HG02588 (cell line): ENCODE measurements at regions not wholly inside any gene's neighbourhood (a gene's known extent, or its start where the extent isn't known, plus 50 kb on each side); places are given as distances from the start of the nearest gene placed in this dataset.

Source experiments
- ATAC-seq: cut with Tn5 transposase; IDR thresholded peaks from one replicate; pipeline ENCODE4 v1.9.1; 2021; ENCODE audit warnings: mild to moderate bottlenecking, moderate library complexity; ENCODE audit not compliant: unreplicated experiment

DNA sequence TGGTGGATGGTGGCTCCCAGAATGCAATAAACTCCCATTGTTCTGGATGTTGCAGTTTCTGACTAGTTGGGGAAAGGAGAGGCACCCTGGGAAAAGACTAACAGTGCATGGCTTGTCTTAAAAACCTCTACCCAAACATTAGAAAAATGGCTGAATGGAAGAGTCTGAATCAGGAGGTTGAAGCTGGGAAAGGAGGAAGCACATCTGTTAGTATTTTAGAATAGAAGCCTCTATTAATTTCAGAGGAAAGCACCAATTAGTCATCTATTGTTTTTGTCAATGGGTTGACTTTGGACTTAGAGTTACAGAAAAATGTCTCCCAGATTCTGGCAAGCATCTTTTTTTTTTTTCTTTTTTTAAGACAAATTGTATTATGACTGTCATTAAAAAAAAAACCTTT, 56.1 kb upstream of the ELMO1 start:
- no peak for ATAC-seq

DNA sequence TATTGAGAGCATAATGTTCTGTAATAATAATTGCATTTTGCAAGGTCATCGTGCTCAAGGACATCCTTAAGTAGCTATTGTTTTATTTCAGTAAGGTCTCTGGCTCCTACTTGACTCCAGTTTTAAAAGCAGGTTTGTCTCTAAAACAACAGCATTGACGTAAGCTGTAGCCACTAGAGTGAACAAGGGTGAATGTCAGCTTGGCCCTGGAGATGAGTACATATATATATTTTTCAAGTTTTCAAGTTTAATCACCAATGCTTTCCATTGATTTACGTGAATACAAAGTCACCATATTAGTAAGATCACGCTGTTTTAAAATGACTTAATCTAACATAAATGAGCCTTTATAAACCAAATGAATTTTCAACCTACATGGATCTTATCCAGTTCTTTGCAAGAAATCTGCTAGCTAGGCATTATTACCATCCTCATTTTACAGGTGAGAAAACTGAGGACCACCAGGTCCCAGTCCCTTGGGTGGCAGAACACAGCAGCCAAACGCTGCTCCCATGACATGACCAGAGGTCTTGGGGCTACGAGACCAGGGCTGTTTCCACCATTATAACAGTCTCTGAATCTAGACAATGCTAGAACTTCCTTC, 57.2 kb upstream of the ELMO1 start:
- no peak for ATAC-seq

DNA sequence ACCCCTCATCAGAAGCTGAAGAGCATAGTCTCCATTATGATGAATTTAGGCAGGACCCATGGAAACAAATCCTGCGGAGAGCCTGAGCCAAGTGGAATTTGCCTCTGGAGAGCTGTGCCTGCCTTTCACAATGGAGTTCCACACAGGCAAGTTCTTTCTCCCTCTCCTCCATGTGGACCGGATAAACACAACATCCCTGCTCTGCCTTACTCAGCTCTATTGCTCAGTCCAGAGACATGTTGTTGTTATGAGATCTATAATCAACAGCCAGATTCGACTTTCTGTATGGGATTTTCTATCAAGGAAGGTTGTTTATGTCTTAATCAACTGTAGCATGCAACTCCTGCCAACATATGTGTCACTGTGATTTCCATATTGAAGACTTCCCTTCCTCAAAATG, 59.5 kb upstream of the ELMO1 start:
- ATAC-seq = no peak

DNA sequence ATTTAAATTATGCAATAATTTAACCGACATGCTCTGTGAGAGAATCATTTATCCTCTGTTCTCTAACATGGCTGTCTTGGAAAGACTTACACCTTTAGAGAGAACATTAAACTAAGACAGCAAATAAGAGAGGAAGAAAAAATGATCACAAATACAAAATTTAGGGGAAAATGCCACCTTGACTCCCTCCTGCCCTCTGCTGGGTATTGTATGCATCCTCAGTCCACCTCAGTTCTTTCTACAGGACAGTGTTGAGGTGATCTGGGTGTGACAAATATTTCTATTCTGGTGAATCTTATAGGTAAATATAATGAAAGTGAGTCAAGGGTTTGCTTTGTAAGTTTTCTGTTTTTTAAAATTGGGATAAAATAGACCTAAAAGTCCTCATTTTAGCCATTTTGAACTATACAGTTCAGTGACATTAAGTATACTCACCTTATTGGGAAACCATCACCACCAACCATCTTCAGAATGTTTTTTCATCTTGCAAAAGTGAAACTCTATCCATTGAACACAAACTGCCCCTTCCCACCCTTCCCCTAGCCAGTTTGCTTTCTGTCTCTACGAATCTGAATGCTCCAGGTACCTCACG, 61.5 kb upstream of the ELMO1 start:
- peak; percentile 50 for ATAC-seq

DNA sequence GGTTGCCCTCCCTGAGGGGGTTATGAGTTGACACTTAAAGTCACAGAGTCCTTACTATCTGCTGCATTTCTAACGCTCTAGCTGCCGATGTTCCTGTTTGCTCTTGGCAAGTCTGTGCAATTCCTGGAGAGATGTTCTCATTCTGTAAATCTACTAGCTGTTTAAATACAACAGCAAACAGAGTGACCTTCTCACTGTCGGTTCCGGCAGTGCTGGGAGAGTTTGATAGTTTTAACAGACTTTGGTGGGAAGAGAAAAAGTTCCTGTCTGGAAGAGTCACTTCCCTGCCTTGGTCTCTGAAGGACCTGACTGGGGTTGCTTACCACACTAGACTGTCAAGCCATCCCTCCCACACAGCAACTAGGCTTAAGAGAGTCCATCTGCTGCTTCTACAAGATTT, 63.3 kb upstream of the ELMO1 start:
- ATAC-seq = no peak

DNA sequence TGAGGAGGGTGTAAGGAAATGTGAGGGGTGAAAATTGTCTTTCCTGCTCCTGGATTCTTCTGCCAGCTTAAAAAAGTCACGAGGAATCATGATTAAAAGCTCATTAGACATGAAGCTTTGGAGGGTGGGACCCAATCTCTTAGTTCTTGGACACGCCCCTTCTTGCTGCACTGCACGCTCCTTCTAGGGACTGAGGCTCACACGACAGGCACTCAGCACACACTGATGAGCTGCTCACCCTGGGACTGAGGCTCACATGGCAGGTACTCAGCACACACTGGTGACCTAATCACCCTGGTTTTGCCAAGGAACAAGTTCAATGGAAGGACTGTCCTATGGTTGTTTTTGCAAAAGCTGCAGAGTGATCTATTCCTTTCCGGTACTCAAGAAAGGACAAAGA, 65.8 kb upstream of the ELMO1 start:
- no peak for ATAC-seq

DNA sequence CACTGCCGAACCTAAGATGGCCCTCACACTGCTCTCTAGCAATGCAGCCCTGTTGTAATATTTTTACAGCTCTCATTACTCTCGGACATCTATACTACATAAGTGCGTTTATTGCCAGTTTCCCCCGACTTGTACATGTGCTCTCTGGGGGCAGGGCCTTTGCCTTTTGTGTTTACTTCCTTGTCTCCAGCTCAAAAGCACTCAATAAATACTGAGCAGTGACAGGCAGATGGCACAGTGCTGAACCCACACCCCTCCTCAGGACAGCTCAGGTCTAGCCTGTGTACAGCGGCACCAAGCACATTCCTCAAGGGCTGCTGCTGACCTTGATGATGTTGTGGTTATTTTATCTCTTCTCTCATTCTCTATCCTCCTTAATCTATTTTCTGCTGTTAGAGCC, 68.0 kb upstream of the ELMO1 start:
- ATAC-seq = no peak

DNA sequence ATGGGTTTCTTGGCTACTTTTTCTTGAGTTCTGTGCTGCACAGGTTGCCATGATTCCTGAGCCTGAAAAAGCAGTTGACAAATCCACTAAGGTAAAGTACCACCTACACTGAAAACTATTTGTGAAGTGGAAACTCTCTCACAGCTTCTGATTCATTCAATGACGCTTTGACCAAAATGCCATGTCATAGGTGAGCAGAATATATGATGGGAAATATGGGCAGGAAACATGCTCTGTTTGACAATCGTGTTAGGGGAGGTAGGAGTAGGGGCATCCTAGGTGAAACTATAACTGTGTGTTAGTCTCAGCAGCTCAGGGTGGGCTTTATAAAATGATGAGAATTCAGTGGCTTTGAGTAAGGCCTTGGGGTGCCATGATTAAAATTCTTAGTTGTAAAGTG, 69.6 kb upstream of the ELMO1 start:
- ATAC-seq = no peak

DNA sequence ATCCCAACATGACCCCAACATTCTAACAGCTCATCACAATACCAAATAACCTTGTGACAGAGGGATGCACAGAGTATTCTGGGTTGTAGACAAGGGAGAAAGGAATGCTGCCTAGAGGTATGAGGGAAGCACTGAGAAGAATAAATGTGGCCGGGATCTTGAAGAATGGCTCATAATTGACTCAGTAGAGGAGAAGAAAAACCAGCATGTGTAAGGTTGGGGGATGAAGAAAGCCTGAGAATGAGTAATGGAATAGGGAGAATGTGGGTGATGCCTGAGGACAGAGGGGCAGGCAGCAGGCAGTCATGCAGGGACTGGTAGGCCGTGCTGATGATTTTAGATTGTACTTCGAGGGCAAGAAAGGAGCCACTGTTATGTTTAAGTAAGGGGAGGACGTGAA, 75.4 kb upstream of the ELMO1 start:
- ATAC-seq = no peak

DNA sequence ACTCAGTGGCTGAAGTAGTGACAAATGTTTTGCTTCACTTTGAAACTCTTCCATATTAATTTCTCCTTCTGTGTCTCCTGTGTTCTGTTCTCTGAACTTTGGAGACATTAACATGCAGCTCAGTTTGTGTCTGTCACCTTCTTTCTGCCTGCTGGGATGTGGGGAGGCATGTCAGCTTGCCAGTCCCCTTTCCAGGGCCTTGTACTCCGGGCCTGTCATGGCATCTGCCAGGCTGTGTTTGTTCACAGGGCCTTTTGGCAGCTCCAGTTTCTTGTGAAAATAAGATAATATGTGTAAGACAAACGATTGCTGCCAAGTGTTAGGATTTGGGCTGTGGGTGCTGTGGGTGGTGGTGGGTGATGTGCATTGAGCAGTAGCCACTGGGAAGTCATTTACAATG, 76.1 kb upstream of the ELMO1 start:
- no peak for ATAC-seq

DNA sequence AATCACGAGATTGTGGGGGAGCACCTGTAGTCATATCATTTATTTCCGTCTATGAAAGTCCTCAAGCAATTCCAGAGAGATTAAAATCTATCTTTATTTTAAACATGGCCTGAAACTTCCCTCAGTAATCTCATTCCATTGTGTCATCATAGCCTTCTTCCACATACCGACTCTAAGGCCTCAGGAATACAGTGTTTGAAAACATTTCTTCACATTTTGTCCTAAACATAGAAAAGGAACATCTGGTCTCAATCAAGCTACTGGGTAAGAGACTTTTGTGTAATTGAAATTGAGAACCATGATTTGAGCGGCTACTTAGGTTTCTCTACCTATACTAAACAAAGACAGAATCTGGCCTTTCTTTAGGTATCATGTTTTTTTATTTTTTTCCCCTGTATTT, 78.0 kb upstream of the ELMO1 start:
- ATAC-seq = no peak

DNA sequence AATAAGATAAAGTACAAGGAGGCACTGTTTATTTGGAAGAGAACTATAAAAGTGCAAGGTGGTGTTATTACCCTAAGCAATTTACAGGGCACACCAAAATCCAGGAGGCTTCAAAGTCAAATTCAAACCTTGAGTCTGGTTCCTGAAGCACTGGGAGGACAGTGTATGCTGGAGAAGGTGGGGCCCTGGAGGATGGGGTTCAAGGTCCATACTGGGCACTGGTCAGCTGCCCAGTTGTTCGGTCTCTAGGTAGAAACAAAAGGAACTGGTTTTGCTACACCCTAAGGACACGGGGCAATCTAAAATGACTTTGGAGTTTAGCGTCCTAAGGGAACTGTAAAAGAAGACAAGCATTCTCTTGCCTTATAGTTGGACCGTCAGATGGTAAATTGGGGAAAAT, 78.4 kb upstream of the ELMO1 start:
- no peak for ATAC-seq

DNA sequence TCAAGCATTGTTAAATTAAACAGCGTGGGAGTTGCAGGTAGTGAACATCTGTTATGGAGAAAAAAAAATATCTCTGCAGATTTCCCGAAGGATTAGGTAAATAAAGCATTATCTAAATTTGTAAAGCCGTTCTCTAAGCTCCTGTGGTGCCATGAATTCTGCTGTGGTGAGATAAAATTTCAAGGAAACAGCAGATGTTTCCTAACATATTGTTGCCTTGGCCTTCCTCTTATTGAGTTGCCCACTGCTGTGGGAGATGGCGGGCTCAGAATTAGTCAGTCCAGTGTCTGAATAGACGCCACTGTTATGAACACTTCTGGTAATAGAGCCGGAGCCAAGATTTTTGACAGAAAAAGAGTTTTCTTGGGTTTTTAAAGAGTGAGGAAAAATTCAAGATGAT, 82.6 kb upstream of the ELMO1 start:
- no peak for ATAC-seq

DNA sequence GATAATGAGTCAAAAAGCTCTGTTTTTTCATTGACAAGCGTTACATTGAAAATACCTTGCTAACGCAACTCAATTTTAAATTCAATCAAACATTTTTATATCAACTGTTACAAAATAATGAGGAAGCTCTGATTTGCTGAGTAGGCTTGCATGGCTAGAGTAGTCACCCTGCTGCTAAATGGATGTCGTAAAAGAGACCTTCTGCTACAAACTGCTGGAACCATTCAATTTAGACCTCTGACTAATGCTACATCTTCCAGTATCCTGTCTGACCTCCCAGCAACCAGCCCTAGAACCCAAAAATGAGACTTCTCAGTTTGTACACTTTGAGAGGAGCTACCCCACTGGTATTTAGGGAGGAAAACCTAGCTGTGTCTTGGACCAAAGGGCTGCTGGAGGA, 84.0 kb upstream of the ELMO1 start:
- ATAC-seq = no peak

DNA sequence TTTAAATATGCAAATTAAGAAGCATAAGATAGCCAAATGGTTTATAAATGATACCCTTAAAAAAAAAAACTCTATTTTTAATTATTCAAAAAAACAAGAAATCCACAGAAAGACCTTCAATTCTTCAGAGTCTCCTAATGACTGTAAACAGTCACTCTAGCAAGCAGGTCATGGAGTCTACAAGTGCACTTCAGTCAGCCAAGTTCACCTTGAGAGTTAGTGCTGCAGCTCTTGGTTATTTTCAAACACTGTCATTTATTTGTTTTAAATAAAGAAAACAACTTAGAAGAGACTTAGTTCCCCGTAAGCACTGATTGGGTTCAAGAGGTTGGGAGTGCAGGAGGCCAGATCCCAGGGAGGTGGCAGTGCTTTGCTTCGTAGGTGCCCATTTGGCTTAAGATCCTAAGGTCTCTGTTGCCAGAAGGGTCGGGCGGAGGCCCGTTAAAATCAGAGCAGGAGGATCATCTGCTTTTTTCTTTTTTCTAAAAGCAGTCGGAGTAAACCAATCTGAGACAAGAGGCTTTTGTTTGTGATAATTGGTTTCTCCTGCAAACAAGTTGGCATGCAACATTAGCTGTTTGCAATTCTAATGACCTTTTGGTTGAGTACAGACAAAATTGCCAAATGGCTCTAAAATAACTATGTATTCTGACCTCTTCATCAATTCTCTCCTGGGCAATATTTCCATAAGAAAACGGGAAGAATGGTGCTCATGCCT, 86.4 kb upstream of the ELMO1 start:
- ATAC-seq = no peak

DNA sequence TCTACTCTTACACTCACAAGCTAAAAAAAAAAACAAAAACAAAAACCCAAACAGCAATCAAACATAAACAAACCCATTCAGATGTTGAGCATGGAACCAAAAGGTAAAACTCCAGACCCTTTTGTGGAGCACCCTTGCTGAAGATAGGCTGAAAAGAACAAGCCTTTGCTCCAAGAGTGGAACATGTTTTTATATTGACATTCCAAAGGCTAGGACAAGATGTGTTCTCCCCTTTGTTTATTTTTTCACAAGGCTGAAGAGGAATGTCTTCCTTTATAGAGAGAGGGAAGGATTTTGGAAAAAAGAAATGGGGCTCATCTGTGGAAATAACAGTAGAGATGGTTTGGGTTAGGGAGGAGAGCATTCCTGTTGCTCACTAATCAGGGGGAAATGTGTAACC, 87.2 kb upstream of the ELMO1 start:
- ATAC-seq = no peak

DNA sequence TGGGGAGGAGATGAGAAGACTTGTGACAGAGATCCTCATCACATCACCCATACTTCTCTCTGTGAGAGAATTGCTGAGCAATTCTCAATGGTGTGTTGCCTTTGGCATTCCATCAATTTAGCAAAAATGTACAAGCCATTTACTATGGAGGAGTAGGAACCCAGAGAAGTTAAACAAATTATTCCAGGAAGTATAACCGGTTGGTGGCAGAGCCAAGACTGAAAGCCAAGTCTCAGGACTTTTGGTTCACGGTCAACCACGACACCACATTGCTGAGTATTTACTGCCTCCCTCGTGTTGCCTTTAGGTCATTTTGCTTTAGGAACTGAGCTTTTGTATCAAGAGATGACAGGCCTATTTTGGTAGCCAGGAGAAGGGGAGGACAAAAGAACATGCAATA, 88.0 kb upstream of the ELMO1 start:
- ATAC-seq = no peak

DNA sequence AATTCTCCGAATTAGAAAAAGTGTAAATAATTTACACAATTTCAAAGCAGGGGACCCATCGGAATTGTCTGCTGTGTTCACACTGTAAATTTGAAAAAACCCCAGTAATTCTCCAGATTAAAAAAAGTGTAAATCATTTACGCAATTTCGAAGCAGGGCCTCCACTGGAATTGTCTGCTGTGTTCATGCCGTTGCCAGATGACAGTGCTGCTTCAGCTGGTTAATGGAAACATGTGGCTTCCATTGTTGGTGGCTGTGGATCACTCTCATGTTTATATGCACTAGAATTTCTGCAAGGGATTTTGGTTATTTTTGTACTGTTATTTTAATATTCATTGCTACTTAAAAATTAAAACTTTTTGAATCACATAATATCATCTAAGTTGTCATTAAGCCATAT, 88.8 kb upstream of the ELMO1 start:
- ATAC-seq = no peak

DNA sequence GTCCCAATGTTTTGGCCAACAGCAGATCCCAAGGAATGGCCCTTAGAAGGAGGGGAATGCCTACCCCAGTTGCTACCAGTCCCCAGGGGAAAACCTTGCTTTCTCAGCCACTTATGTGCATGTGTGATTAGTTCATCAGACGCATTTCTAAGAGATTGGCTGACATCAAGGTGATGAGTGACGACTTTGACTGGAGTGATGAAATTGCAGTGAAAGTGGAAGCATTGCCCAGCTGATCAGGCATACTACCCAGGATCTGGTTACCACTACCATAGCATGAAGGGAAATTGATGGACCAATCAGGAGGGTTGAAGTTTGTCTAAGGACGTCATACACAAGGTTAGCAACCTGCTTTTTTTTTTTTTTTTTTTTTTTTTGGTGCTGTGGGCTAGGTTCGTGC, 90.3 kb upstream of the ELMO1 start:
- no peak for ATAC-seq

DNA sequence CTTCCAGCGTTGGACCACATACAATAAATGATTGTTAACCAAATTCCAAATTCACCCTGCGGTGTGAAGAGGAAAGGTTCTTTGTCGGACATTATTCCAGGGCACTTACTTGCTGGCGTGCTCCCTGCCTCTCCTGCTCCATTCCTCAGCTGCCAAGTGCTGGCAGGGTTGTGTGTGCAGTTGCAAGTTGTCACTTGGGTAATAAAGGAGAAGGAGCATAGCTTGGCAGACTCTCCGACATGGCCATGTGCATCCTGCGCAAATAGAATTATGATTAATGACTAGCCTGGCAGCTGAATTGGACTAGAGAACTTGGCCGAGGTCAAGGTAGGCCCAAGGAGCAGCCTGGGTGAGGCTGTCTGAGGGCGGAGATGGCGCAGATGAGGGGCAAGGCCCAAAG, 92.3 kb upstream of the ELMO1 start:
- ATAC-seq = no peak

DNA sequence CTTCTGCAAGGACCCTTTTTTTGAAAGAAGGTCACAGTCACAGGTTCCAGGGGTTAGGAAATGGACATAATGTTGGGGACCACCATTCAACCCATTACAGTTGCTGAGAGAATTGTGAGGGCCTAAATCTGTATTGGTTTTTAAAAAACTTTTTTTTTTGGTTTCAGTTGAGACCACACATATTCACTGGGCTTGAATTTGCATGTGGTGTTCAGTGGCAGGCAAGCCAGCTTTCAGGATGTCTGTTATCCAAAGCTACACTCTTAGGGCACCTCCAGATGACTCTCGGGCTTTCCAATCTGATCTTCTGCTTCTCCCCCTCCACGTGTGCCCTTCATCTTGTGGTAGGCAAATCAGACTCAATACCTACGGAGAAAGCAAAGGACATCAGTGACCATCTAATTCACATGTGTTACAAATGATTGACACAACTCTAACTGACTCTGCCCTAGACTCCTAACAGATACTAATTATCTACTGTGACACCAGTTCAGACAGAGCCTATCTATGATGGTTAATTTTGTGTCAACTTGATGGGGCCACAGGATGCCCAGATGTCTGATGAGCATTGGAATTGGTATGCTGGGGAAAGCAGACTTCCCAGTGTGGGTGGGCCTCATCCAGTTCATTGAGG, 93.3 kb upstream of the ELMO1 start:
- peak; percentile 88 for ATAC-seq
